Astrocyte (in vitro differentiated cells and primary cell): ENCODE measurements at regions not wholly inside any gene's neighbourhood (a gene's known extent, or its start where the extent isn't known, plus 50 kb on each side); places are given as distances from the start of the nearest gene placed in this dataset.

Experiments used
- DNase-seq: peaks from one replicate; pipeline ENCODE4 v3.0.0-alpha.2; 2010; ENCODE audit warnings: low read depth
- FAIRE-seq: peaks from 2 replicates; lab custom pipeline; 2011; peaks lifted over from hg19 to GRCh38; lab: Jason Lieb, UNC
- H2AFZ ChIP-seq: 2 replicates; pipeline ENCODE4 v1.6.0; 2012; ENCODE audit warnings: low read depth, low read length, inconsistent platforms
- H3K27ac ChIP-seq: 2 replicates; pipeline ENCODE4 v1.5.1; 2011; ENCODE audit warnings: low read depth, low read length, inconsistent platforms
- H3K27me3 ChIP-seq: 2 replicates; pipeline ENCODE4 v1.6.0; 2011; ENCODE audit warnings: low read length, inconsistent platforms; ENCODE audit not compliant: insufficient read depth
- H3K36me3 ChIP-seq: 2 replicates; pipeline ENCODE4 v1.5.1; 2011; ENCODE audit warnings: low read length, inconsistent platforms; ENCODE audit not compliant: insufficient read depth
- H3K4me1 ChIP-seq: 2 replicates; pipeline ENCODE4 v1.5.1; 2011; ENCODE audit warnings: low read length, inconsistent platforms; ENCODE audit not compliant: insufficient read depth
- H3K4me2 ChIP-seq: 2 replicates; pipeline ENCODE4 v1.6.0; 2012; ENCODE audit warnings: low read length, inconsistent platforms
- H3K4me3 ChIP-seq: 2 replicates; pipeline ENCODE4 v1.5.1; 2011; ENCODE audit warnings: low read depth, mild to moderate bottlenecking, low read length, inconsistent platforms; ENCODE audit not compliant: insufficient read depth
- H3K79me2 ChIP-seq: 2 replicates; pipeline ENCODE4 v1.6.0; 2012; ENCODE audit warnings: mild to moderate bottlenecking, low read length, inconsistent platforms; ENCODE audit not compliant: insufficient read depth
- H3K9ac ChIP-seq: 2 replicates; pipeline ENCODE4 v1.6.0; 2012; ENCODE audit warnings: mild to moderate bottlenecking, low read length, inconsistent platforms
- H3K9me3 ChIP-seq: 2 replicates; pipeline ENCODE4 v1.5.1; 2012; ENCODE audit warnings: low read depth, mild to moderate bottlenecking, low read length, inconsistent platforms; ENCODE audit not compliant: insufficient read depth
- H4K20me1 ChIP-seq: 2 replicates; pipeline ENCODE4 v1.6.0; 2012; ENCODE audit warnings: low read length, inconsistent platforms; ENCODE audit not compliant: insufficient read depth
- H3K27ac Mint-ChIP-seq: one replicate; pipeline ENCODE4 v1.8.0; 2021; ENCODE audit warnings: mild to moderate bottlenecking, mixed read lengths; ENCODE audit not compliant: unreplicated experiment
- H3K27me3 Mint-ChIP-seq: one replicate; pipeline ENCODE4 v1.8.0; 2021; ENCODE audit warnings: low read depth, mixed read lengths; ENCODE audit not compliant: unreplicated experiment
- H3K36me3 Mint-ChIP-seq: one replicate; pipeline ENCODE4 v1.8.0; 2021; ENCODE audit warnings: low read depth, mixed read lengths; ENCODE audit not compliant: unreplicated experiment
- H3K4me1 Mint-ChIP-seq: one replicate; pipeline ENCODE4 v1.8.0; 2021; ENCODE audit warnings: low read depth, mixed read lengths; ENCODE audit not compliant: unreplicated experiment
- H3K4me3 Mint-ChIP-seq: one replicate; pipeline ENCODE4 v1.8.0; 2021; ENCODE audit warnings: mild to moderate bottlenecking, moderate library complexity, mixed read lengths; ENCODE audit not compliant: unreplicated experiment
- H3K9me3 Mint-ChIP-seq: one replicate; pipeline ENCODE4 v1.8.0; 2021; ENCODE audit warnings: mild to moderate bottlenecking, mixed read lengths; ENCODE audit not compliant: unreplicated experiment
- EZH2 ChIP-seq: IDR thresholded peaks from 2 replicates; pipeline ENCODE4 v1.6.1; 2012; ENCODE audit warnings: mild to moderate bottlenecking, low read length, inconsistent platforms; ENCODE audit not compliant: insufficient read depth
- TF ChIP-seq, protein P1 (sequence below): IDR thresholded peaks from 2 replicates; pipeline ENCODE4 v1.5.1; 2011; ENCODE audit warnings: low read depth, mild to moderate bottlenecking, inconsistent platforms, low read length, moderate library complexity; ENCODE audit not compliant: insufficient read depth

- H3K4me1 Mint-ChIP-seq: peaks cover 19% of the 10 kb centered on the region
- H2AFZ ChIP-seq: no peak overlapping the region
- no peaks in the 10 kb centered on the region for H3K9me3 Mint-ChIP-seq
- no peak for DNase-seq
- H3K4me3 ChIP-seq: no peak overlapping the region
- no peaks in the 10 kb centered on the region for H3K36me3 Mint-ChIP-seq
- H3K27ac ChIP-seq: no peak overlapping the region
- H3K27ac Mint-ChIP-seq: no peak overlapping the region
- H3K4me3 Mint-ChIP-seq: no peak overlapping the region
- FAIRE-seq: no peak
- peaks cover 2% of the 10 kb centered on the region for H3K27me3 ChIP-seq
- H3K79me2 ChIP-seq: no peaks in the 10 kb centered on the region
- H4K20me1 ChIP-seq: no peaks in the 10 kb centered on the region
- H3K9me3 ChIP-seq: no peaks in the 10 kb centered on the region
- H3K4me1 ChIP-seq: peaks cover 11% of the 10 kb centered on the region
- H3K36me3 ChIP-seq: no peaks in the 10 kb centered on the region
- H3K9ac ChIP-seq: no peak overlapping the region
- TF ChIP-seq EZH2: no peak
- TF ChIP-seq, protein P1, sequence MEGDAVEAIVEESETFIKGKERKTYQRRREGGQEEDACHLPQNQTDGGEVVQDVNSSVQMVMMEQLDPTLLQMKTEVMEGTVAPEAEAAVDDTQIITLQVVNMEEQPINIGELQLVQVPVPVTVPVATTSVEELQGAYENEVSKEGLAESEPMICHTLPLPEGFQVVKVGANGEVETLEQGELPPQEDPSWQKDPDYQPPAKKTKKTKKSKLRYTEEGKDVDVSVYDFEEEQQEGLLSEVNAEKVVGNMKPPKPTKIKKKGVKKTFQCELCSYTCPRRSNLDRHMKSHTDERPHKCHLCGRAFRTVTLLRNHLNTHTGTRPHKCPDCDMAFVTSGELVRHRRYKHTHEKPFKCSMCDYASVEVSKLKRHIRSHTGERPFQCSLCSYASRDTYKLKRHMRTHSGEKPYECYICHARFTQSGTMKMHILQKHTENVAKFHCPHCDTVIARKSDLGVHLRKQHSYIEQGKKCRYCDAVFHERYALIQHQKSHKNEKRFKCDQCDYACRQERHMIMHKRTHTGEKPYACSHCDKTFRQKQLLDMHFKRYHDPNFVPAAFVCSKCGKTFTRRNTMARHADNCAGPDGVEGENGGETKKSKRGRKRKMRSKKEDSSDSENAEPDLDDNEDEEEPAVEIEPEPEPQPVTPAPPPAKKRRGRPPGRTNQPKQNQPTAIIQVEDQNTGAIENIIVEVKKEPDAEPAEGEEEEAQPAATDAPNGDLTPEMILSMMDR: no peak
- H3K27me3 Mint-ChIP-seq: peaks cover 42% of the 10 kb centered on the region
- no peak overlapping the region for H3K4me2 ChIP-seq
These were observed 90.5 kb downstream of the NPIPB11 start for GRCh38 chr16:29315916-29316517.

DNA sequence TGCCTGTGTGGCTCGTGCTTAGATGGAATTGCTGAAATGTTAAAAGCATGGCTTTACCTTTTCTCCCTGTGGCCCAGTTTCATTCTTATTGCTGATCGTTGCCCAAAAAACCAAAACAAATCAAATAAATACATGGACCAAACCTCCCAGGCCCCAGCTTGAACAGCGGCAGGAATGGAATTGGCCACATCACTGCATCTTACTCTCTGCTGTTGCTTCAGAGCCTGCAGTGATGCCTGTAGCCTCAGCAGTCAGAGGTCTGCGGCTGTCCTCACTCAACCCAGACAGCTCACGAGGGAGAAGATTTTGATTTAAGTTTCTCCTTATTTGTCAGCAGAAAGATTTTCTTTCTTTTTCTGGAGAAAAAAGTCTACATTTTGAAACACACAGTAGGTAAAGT lies 91.5 kb downstream of the NPIPB11 start:
- H3K4me2 ChIP-seq: no peak overlapping the region
- no peak overlapping the region for H3K27ac ChIP-seq
- H3K36me3 ChIP-seq: no peaks in the 10 kb centered on the region
- H3K27ac Mint-ChIP-seq: no peak overlapping the region
- DNase-seq (no peak), FAIRE-seq (no peak)
- no peak overlapping the region for H3K4me3 ChIP-seq
- TF ChIP-seq, protein P1: no peak
- no peak for TF ChIP-seq EZH2
- H3K9me3 ChIP-seq: no peaks in the 10 kb centered on the region
- no peaks in the 10 kb centered on the region for H3K36me3 Mint-ChIP-seq
- H3K4me3 Mint-ChIP-seq: no peak overlapping the region
- peaks cover 11% of the 10 kb centered on the region for H3K4me1 ChIP-seq
- H3K9ac ChIP-seq: no peak overlapping the region
- peaks cover 4% of the 10 kb centered on the region for H3K27me3 ChIP-seq
- H3K79me2 ChIP-seq: no peaks in the 10 kb centered on the region
- peaks cover 19% of the 10 kb centered on the region for H3K4me1 Mint-ChIP-seq
- no peaks in the 10 kb centered on the region for H4K20me1 ChIP-seq
- peaks cover 2% of the 10 kb centered on the region for H3K9me3 Mint-ChIP-seq
- H3K27me3 Mint-ChIP-seq: peaks cover 52% of the 10 kb centered on the region
- no peak overlapping the region for H2AFZ ChIP-seq

GRCh38 chr16:29314292-29314934 lies 92.1 kb downstream of the NPIPB11 start:
- Mint-ChIP-seq H3K4me1 (peaks cover 19% of the 10 kb centered on the region), H3K27ac (no peak overlapping the region), H3K36me3 (no peaks in the 10 kb centered on the region), H3K4me3 (no peak overlapping the region), H3K27me3 (peaks cover 53% of the 10 kb centered on the region), H3K9me3 (peaks cover 2% of the 10 kb centered on the region)
- TF ChIP-seq, protein P1: no peak
- no peak for TF ChIP-seq EZH2
- Histone ChIP-seq H3K9ac (no peak overlapping the region), H3K4me3 (no peak overlapping the region), H3K27me3 (peaks cover 4% of the 10 kb centered on the region), H2AFZ (no peak overlapping the region), H3K79me2 (no peaks in the 10 kb centered on the region), H3K36me3 (no peaks in the 10 kb centered on the region), H4K20me1 (no peaks in the 10 kb centered on the region), H3K4me2 (no peak overlapping the region), H3K27ac (no peak overlapping the region), H3K9me3 (no peaks in the 10 kb centered on the region), H3K4me1 (peaks cover 11% of the 10 kb centered on the region)
- FAIRE-seq: no peak
- DNase-seq: no peak
